MM.1S (cell line): ENCODE measurements at regions not wholly inside any gene's neighbourhood (a gene's known extent, or its start where the extent isn't known, plus 50 kb on each side); places are given as distances from the start of the nearest gene placed in this dataset.

ENCODE experiments used
- DNase-seq: peaks from one replicate; pipeline ENCODE4 v3.0.0-alpha.2; 2015
- H2AFZ ChIP-seq: fragments of 300-600 bp; sonication (generic); 2 replicates; pipeline ENCODE4 v1.6.0; 2016; ENCODE audit warnings: antibody characterized with exemption, low read length
- H3F3A ChIP-seq: fragments of 300-600 bp; sonication (generic); 2 replicates; pipeline ENCODE4 v1.6.1; 2016; ENCODE audit warnings: mild to moderate bottlenecking, antibody characterized with exemption, low read length, moderate library complexity, mixed read lengths; ENCODE audit not compliant: insufficient read depth
- H3K27ac ChIP-seq: fragments of 300-600 bp; sonication (generic); 2 replicates; pipeline ENCODE4 v1.5.1; 2016; ENCODE audit warnings: mild to moderate bottlenecking, low read length
- H3K27me3 ChIP-seq: fragments of 300-600 bp; sonication (generic); replicated peaks from 2 replicates; pipeline ENCODE4 v1.6.0; 2016; ENCODE audit warnings: low read length; ENCODE audit not compliant: insufficient read depth
- H3K36me3 ChIP-seq: fragments of 300-600 bp; sonication (generic); replicated peaks from 2 replicates; pipeline ENCODE4 v1.6.1; 2016; ENCODE audit warnings: mild to moderate bottlenecking, low read length, mixed read lengths; ENCODE audit not compliant: insufficient read depth
- H3K4me1 ChIP-seq: fragments of 300-600 bp; sonication (generic); 2 replicates; pipeline ENCODE4 v1.6.1; 2016; ENCODE audit warnings: low read length, mixed read lengths
- H3K4me2 ChIP-seq: fragments of 300-600 bp; sonication (generic); 2 replicates; pipeline ENCODE4 v1.6.0; 2016; ENCODE audit warnings: low read depth, low read length
- H3K4me3 ChIP-seq: fragments of 300-600 bp; sonication (generic); 2 replicates; pipeline ENCODE4 v1.5.1; 2016; ENCODE audit warnings: low read length, mixed read lengths
- H3K79me2 ChIP-seq: fragments of 300-600 bp; sonication (generic); 2 replicates; pipeline ENCODE4 v1.6.1; 2016; ENCODE audit warnings: mixed run types, low read length, mixed read lengths
- H3K9ac ChIP-seq: fragments of 300-600 bp; sonication (generic); 2 replicates; pipeline ENCODE4 v1.6.1; 2016; ENCODE audit warnings: low read length, mixed read lengths
- H3K9me2 ChIP-seq: fragments of 300-600 bp; sonication (generic); replicated peaks from 2 replicates; pipeline ENCODE4 v1.6.1; 2016; ENCODE audit warnings: mild to moderate bottlenecking, low read length, mixed read lengths; ENCODE audit not compliant: insufficient read depth
- H3K9me3 ChIP-seq: fragments of 300-600 bp; sonication (generic); replicated peaks from 2 replicates; pipeline ENCODE4 v1.6.1; 2016; ENCODE audit warnings: mild to moderate bottlenecking, low read length, mixed read lengths; ENCODE audit not compliant: insufficient read depth
- H4K20me1 ChIP-seq: fragments of 300-600 bp; sonication (generic); 2 replicates; pipeline ENCODE4 v1.6.1; 2016; ENCODE audit warnings: mild to moderate bottlenecking, low read length, moderate library complexity, mixed read lengths; ENCODE audit not compliant: insufficient read depth
- EZH2 ChIP-seq: fragments of 300-600 bp; sonication (generic); optimal IDR thresholded peaks from 2 replicates; pipeline ENCODE3; 2017; ENCODE audit warnings: low read depth, mild to moderate bottlenecking, antibody characterized with exemption, low read length, mixed read lengths
- EZH2phosphoT487 ChIP-seq: fragments of 300-600 bp; sonication (generic); IDR thresholded peaks from 2 replicates; pipeline ENCODE4 v1.6.1; 2018; ENCODE audit warnings: antibody characterized with exemption, low read length
- TF ChIP-seq, protein P1 (sequence below): fragments of 300-600 bp; sonication (generic); IDR thresholded peaks from 2 replicates; pipeline ENCODE4 v1.5.1; 2016; ENCODE audit warnings: antibody characterized with exemption, low read length, mixed read lengths

DNA sequence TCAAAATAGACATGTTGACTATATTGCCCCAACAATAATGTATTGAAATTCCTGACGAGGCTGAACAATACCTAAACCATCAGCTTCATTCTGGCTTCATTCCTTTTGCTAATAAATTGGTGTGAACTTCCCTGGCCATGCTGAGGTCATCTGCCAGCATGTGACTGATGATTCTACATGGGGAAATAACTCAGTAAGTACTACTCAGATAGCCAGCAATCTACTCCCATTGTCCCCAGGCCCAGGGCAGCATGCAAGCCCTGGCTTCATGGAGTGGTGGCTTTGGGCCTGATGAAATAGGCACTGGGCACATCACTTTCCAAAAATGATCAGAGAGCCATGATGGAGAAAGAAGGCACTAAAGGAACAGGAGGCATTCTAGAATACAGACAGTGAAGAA is 468.5 kb upstream of the PIK3C3 start:
- no peak overlapping the region for H2AFZ ChIP-seq
- no peaks in the 10 kb centered on the region for H3K9me3 ChIP-seq
- no peak overlapping the region for H3K27ac ChIP-seq
- H3K4me3 ChIP-seq = no peak overlapping the region
- H3F3A ChIP-seq = no peaks in the 10 kb centered on the region
- no peaks in the 10 kb centered on the region for H3K9me2 ChIP-seq
- H3K79me2 ChIP-seq = no peaks in the 10 kb centered on the region
- H3K27me3 ChIP-seq = no peaks in the 10 kb centered on the region
- no peaks in the 10 kb centered on the region for H3K4me1 ChIP-seq
- TF ChIP-seq EZH2phosphoT487 (no peak), EZH2 (no peak)
- TF ChIP-seq, protein P1, sequence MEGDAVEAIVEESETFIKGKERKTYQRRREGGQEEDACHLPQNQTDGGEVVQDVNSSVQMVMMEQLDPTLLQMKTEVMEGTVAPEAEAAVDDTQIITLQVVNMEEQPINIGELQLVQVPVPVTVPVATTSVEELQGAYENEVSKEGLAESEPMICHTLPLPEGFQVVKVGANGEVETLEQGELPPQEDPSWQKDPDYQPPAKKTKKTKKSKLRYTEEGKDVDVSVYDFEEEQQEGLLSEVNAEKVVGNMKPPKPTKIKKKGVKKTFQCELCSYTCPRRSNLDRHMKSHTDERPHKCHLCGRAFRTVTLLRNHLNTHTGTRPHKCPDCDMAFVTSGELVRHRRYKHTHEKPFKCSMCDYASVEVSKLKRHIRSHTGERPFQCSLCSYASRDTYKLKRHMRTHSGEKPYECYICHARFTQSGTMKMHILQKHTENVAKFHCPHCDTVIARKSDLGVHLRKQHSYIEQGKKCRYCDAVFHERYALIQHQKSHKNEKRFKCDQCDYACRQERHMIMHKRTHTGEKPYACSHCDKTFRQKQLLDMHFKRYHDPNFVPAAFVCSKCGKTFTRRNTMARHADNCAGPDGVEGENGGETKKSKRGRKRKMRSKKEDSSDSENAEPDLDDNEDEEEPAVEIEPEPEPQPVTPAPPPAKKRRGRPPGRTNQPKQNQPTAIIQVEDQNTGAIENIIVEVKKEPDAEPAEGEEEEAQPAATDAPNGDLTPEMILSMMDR = no peak
- H3K36me3 ChIP-seq = no peaks in the 10 kb centered on the region
- DNase-seq = no peak
- no peaks in the 10 kb centered on the region for H4K20me1 ChIP-seq
- H3K4me2 ChIP-seq = no peak overlapping the region
- no peak overlapping the region for H3K9ac ChIP-seq

DNA sequence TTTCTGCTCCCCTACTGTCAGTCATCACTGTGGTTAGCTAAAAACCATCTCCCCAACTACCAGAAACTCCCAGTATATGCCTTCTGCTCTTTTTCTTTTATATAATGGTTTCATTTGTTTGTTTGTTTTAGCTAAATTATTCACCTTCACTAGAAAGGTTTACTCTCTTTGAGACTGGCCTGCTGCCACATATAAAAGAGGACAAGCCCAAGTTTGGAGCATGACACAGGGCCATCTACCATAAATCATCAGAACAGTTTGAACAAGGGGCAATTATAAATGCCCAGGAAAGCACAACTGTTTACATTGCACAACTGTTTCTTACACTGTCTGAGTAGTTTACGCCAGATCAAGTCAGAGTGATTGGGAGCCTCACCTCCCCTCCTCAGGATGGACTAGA is 471.0 kb upstream of the PIK3C3 start:
- no peaks in the 10 kb centered on the region for H4K20me1 ChIP-seq
- no peak for DNase-seq
- H3K4me2 ChIP-seq = no peak overlapping the region
- H3K9me2 ChIP-seq = no peaks in the 10 kb centered on the region
- no peak for TF ChIP-seq EZH2
- TF ChIP-seq, protein P1 = no peak
- H2AFZ ChIP-seq = no peak overlapping the region
- H3K36me3 ChIP-seq = no peaks in the 10 kb centered on the region
- H3F3A ChIP-seq = no peaks in the 10 kb centered on the region
- no peaks in the 10 kb centered on the region for H3K9me3 ChIP-seq
- no peaks in the 10 kb centered on the region for H3K4me1 ChIP-seq
- H3K79me2 ChIP-seq = no peaks in the 10 kb centered on the region
- H3K4me3 ChIP-seq = no peak overlapping the region
- H3K27ac ChIP-seq = no peak overlapping the region
- H3K27me3 ChIP-seq = no peaks in the 10 kb centered on the region
- no peak overlapping the region for H3K9ac ChIP-seq

GRCh38 chr18:41482501-41482900 is 472.5 kb upstream of the PIK3C3 start:
- H2AFZ ChIP-seq = no peak overlapping the region
- no peaks in the 10 kb centered on the region for H3F3A ChIP-seq
- H3K9me2 ChIP-seq = no peaks in the 10 kb centered on the region
- H3K9me3 ChIP-seq = no peaks in the 10 kb centered on the region
- H3K27me3 ChIP-seq = no peaks in the 10 kb centered on the region
- no peaks in the 10 kb centered on the region for H3K4me1 ChIP-seq
- H3K4me2 ChIP-seq = no peak overlapping the region
- H3K79me2 ChIP-seq = no peaks in the 10 kb centered on the region
- no peak overlapping the region for H3K27ac ChIP-seq
- no peaks in the 10 kb centered on the region for H4K20me1 ChIP-seq
- H3K36me3 ChIP-seq = no peaks in the 10 kb centered on the region
- TF ChIP-seq EZH2 (no peak), EZH2phosphoT487 (no peak)
- TF ChIP-seq, protein P1 = no peak
- H3K9ac ChIP-seq = no peak overlapping the region
- no peak overlapping the region for H3K4me3 ChIP-seq
- DNase-seq = no peak
